HCT116 (cell line): ENCODE measurements at regions not wholly inside any gene's neighbourhood (a gene's known extent, or its start where the extent isn't known, plus 50 kb on each side); places are given as distances from the start of the nearest gene placed in this dataset.

Source experiments
- ATAC-seq: fragments of 200-7000 bp; cut with Tn5 transposase; 2 replicates; pipeline ENCODE4 v1.9.1; 2020; ENCODE audit warnings: mild to moderate bottlenecking, moderate library complexity
- BruUV-seq: library from RNA; stranded (reverse); fragments of 400-500 nt; replicated peaks from 2 replicates; lab custom pipeline; 2021; lab: Mats Ljungman, UMichigan
- CTCF ChIA-PET: fragments of 300-600 bp; sonication (Branson Sonifier 250); formaldehyde crosslinking; loops from one replicate; lab custom pipeline; 2021; ENCODE audit warnings: antibody characterized with exemption; lab: Charles Lee
- POLR2A ChIA-PET: fragments of 300-600, 350-600 bp; sonication (Branson Sonifier 250); formaldehyde crosslinking; loops from one replicate; lab custom pipeline; 2021; ENCODE audit warnings: antibody characterized with exemption; lab: Charles Lee
- RAD21 ChIA-PET, 2 experiments: fragments of 300-600 bp; sonication (Branson Sonifier 250); formaldehyde crosslinking; loops; one replicate each; lab custom pipeline; 2023; ENCODE audit warnings: low total read pairs in 2 of 2; ENCODE audit not compliant: uncharacterized antibody in 2 of 2, unreplicated experiment in 2 of 2, low non-redundant PET in 1 of 2; lab: Charles Lee
- DNase-seq: peaks from one replicate; pipeline ENCODE4 v3.0.0-alpha.2; 2010; ENCODE audit warnings: low read depth, low spot score
- H2AFZ ChIP-seq: fragments of 200-600 bp; shearing (Covaris generic), sonication (generic); 2 replicates; pipeline ENCODE4 v1.6.1; 2017; ENCODE audit warnings: low read depth, mixed run types, mixed read lengths, antibody characterized with exemption, low read length; ENCODE audit not compliant: poor library complexity, severe bottlenecking
- H3K27ac ChIP-seq: 2 replicates; pipeline ENCODE4 v1.5.1; 2012; ENCODE audit warnings: low read depth, low read length
- H3K27me3 ChIP-seq: fragments of 200-600 bp; sonication (generic); 2 replicates; pipeline ENCODE4 v1.6.1; 2016; ENCODE audit warnings: mixed run types, low read length, mixed read lengths; ENCODE audit not compliant: insufficient read depth
- H3K36me3 ChIP-seq, 2 experiments: fragments of 200-500 bp in 1 of 2; fragments of 200-600 bp in 1 of 2; sonication (Bioruptor generic) in 1 of 2; sonication (generic) in 1 of 2; 2 replicates each; pipeline versions ENCODE4 v1.5.1 to v1.6.1; 2014 to 2016; ENCODE audit warnings: low read length in 2 of 2, inconsistent platforms in 1 of 2, mixed read lengths in 1 of 2, mixed run types in 1 of 2; ENCODE audit not compliant: insufficient read depth in 2 of 2, control insufficient read depth in 1 of 2
- H3K4me1 ChIP-seq, 2 experiments: fragments of 200-600 bp in 1 of 2; sonication (generic) in 1 of 2; 2 replicates each; pipeline versions ENCODE4 v1.5.1 to v1.6.1; 2012 to 2017; ENCODE audit warnings: low read length in 2 of 2, inconsistent platforms in 1 of 2, mild to moderate bottlenecking in 1 of 2, mixed read lengths in 1 of 2, mixed run types in 1 of 2, moderate library complexity in 1 of 2; ENCODE audit not compliant: insufficient read depth in 2 of 2, control insufficient read depth in 1 of 2
- H3K4me2 ChIP-seq: fragments of 200-600 bp; sonication (generic); 2 replicates; pipeline ENCODE4 v1.6.1; 2017; ENCODE audit warnings: mixed run types, low read length, mixed read lengths
- H3K4me3 ChIP-seq, 2 experiments: fragments of 200-600 bp in 1 of 2; sonication (generic) in 1 of 2; replicated peaks in 1 of 2; 2 replicates each; pipeline ENCODE4 v1.5.1; 2011 to 2016; ENCODE audit warnings: low read length in 2 of 2, control low read depth in 1 of 2, low read depth in 1 of 2, mild to moderate bottlenecking in 1 of 2, mixed read lengths in 1 of 2, mixed run types in 1 of 2
- H3K79me2 ChIP-seq: fragments of 200-600 bp; sonication (generic); 2 replicates; pipeline ENCODE4 v1.6.1; 2017; ENCODE audit warnings: mild to moderate bottlenecking, mixed run types, low read length, moderate library complexity, mixed read lengths; ENCODE audit not compliant: insufficient read depth
- H3K9ac ChIP-seq: fragments of 200-600 bp; sonication (generic); 2 replicates; pipeline ENCODE4 v1.6.1; 2016; ENCODE audit warnings: low read length, mixed read lengths
- H3K9me2 ChIP-seq: fragments of 200-600 bp; sonication (generic), shearing (Covaris generic); 2 replicates; pipeline ENCODE4 v1.6.1; 2017; ENCODE audit warnings: mixed run types, mild to moderate bottlenecking, moderate library complexity; ENCODE audit not compliant: insufficient read depth
- H3K9me3 ChIP-seq, 2 experiments: fragments of 200-500 bp in 1 of 2; fragments of 200-600 bp in 1 of 2; sonication (Bioruptor generic) in 1 of 2; sonication (generic) in 1 of 2; 2 replicates each; pipeline ENCODE4 v1.6.1; 2014 to 2017; ENCODE audit warnings: low read length in 2 of 2, mixed read lengths in 2 of 2, inconsistent platforms in 1 of 2, low read depth in 1 of 2, mild to moderate bottlenecking in 1 of 2, mixed run types in 1 of 2, moderate library complexity in 1 of 2; ENCODE audit not compliant: control insufficient read depth in 1 of 2, insufficient read depth in 1 of 2
- H4K20me1 ChIP-seq: fragments of 200-600 bp; sonication (generic), shearing (Covaris generic); 2 replicates; pipeline ENCODE4 v1.6.1; 2017; ENCODE audit warnings: mixed run types, mild to moderate bottlenecking, moderate library complexity; ENCODE audit not compliant: insufficient read depth
- CBX3 ChIP-seq: IDR thresholded peaks from 2 replicates; pipeline ENCODE4 v1.6.1; 2012; ENCODE audit warnings: low read depth
- CEBPB ChIP-seq: IDR thresholded peaks from 2 replicates; pipeline ENCODE4 v1.6.1; 2012; ENCODE audit warnings: low read depth
- ELF1 ChIP-seq: IDR thresholded peaks from 2 replicates; pipeline ENCODE4 v1.6.1; 2012; ENCODE audit warnings: low read depth, borderline replicate concordance
- POLR2A ChIP-seq: IDR thresholded peaks from 2 replicates; pipeline ENCODE4 v1.7.0; 2011; ENCODE audit warnings: borderline replicate concordance; ENCODE audit not compliant: insufficient read depth, insufficient read length; ENCODE audit errors: extremely low read depth
- POLR2AphosphoS5 ChIP-seq: IDR thresholded peaks from 2 replicates; pipeline ENCODE4 v1.6.1; 2011; ENCODE audit warnings: mild to moderate bottlenecking, low read depth, low read length, moderate library complexity
- SIN3A ChIP-seq: IDR thresholded peaks from 2 replicates; pipeline ENCODE4 v1.6.1; 2012; ENCODE audit warnings: low read depth
- SRF ChIP-seq: IDR thresholded peaks from 2 replicates; pipeline ENCODE4 v1.6.1; 2012; ENCODE audit warnings: low read depth
- TCF7L2 ChIP-seq: IDR thresholded peaks from 2 replicates; pipeline ENCODE4 v1.7.0; 2011; ENCODE audit warnings: borderline replicate concordance, inconsistent platforms; ENCODE audit not compliant: insufficient read depth, insufficient read length; ENCODE audit errors: extremely low read depth
- YY1 ChIP-seq: IDR thresholded peaks from 2 replicates; pipeline ENCODE4 v1.6.1; 2011; ENCODE audit warnings: low read length, low read depth, moderate library complexity, mild to moderate bottlenecking; ENCODE audit not compliant: insufficient replicate concordance; ENCODE audit errors: extremely low read depth
- ZBTB33 ChIP-seq: IDR thresholded peaks from 2 replicates; pipeline ENCODE4 v1.6.1; 2011; ENCODE audit warnings: mild to moderate bottlenecking, low read length, moderate library complexity; ENCODE audit not compliant: insufficient replicate concordance; ENCODE audit errors: extremely low read depth
- intact Hi-C: fragments of 100-400 bp; cut with micrococcal nuclease; formaldehyde crosslinking; loops from 2 replicates; pipeline ENCODE4 v1.10.0; 2022

DNA sequence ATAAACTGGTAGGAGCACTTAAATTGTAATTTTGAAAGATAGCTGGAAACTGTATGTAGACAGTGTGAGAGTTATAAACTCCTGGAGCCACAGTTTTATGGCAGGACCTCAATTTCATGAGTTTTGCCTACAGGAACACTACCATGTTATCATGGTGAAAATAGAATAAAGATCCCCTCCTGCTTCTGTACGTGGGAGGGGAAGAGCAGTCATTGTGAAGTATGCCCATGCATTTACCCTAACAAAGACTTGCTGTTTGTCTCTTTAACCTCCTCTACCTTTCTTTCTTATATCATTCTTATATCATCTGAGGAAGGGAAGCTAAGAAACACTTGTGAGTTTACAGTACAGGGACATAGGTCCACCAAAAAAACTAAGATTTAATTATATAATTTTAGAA is 327.0 kb downstream of the PCDH10 start:
- POLR2A ChIA-PET = no interaction called here
- intact Hi-C loops = no loop called here
- ATAC-seq (no peak), DNase-seq (no peak)
- BruUV-seq = no TSS peak
- no peak overlapping the region for H3K27ac ChIP-seq
- H3K27me3 ChIP-seq = no peaks in the 10 kb centered on the region
- CTCF ChIA-PET = no interaction called here
- H3K9me2 ChIP-seq = no peaks in the 10 kb centered on the region
- H3K4me1 ChIP-seq = peaks cover 0 to 4% of the 10 kb centered on the region in 2 experiments; a peak in 1 of 4 replicates
- H3K9ac ChIP-seq = no peak overlapping the region
- H2AFZ ChIP-seq = no peak overlapping the region
- H3K4me2 ChIP-seq = no peak overlapping the region
- H3K79me2 ChIP-seq = no peaks in the 10 kb centered on the region
- TF ChIP-seq POLR2A = no peak
- TF ChIP-seq SIN3A = no peak
- TF ChIP-seq CEBPB = no peak
- no peak for TF ChIP-seq YY1
- no peak for TF ChIP-seq SRF
- TF ChIP-seq CBX3 = no peak
- TF ChIP-seq POLR2AphosphoS5 = no peak
- H4K20me1 ChIP-seq = no peaks in the 10 kb centered on the region
- RAD21 ChIA-PET = no interaction called here
- no peaks in the 10 kb centered on the region for H3K36me3 ChIP-seq
- no peaks in the 10 kb centered on the region for H3K9me3 ChIP-seq
- no peak overlapping the region for H3K4me3 ChIP-seq

GRCh38 chr4:133474501-133474900 is 325.4 kb downstream of the PCDH10 start:
- no TSS peak for BruUV-seq
- RAD21 ChIA-PET = no interaction called here
- no peaks in the 10 kb centered on the region for H4K20me1 ChIP-seq

More at GRCh38 chr4:133474501-133474900, 325.4 kb downstream of the PCDH10 start:
- no peak overlapping the region for H3K27ac ChIP-seq
- no peak overlapping the region for H2AFZ ChIP-seq
- no peaks in the 10 kb centered on the region for H3K9me2 ChIP-seq
- DNase-seq (no peak), ATAC-seq (no peak)
- peaks cover 0 to 4% of the 10 kb centered on the region in 2 experiments; a peak in 1 of 4 replicates for H3K4me1 ChIP-seq
- no peaks in the 10 kb centered on the region for H3K79me2 ChIP-seq
- ChIA-PET CTCF (no interaction called here), POLR2A (no interaction called here)
- TF ChIP-seq SRF (no peak), ZBTB33 (no peak), ELF1 (no peak), TCF7L2 (no peak), YY1 (no peak), POLR2A (no peak)
- TF ChIP-seq, all 23 proteins: peak for 0
- Histone ChIP-seq H3K9ac (no peak overlapping the region), H3K27me3 (no peaks in the 10 kb centered on the region), H3K36me3 (no peaks in the 10 kb centered on the region), H3K9me3 (no peaks in the 10 kb centered on the region), H3K4me2 (no peak overlapping the region), H3K4me3 (no peak overlapping the region)
- intact Hi-C loops = no loop called here
